Neuronal stem cell (in vitro differentiated cells): ENCODE measurements at regions not wholly inside any gene's neighbourhood (a gene's known extent, or its start where the extent isn't known, plus 50 kb on each side); places are given as distances from the start of the nearest gene placed in this dataset.

Source experiments
- DNase-seq: peaks from one replicate; pipeline ENCODE4 v3.0.0-alpha.2; 2013; ENCODE audit warnings: low spot score
- H2AFZ ChIP-seq: one replicate; pipeline ENCODE4 v1.6.1; 2013; ENCODE audit warnings: mild to moderate bottlenecking, low read length, inconsistent platforms
- H2AK5ac ChIP-seq: 2 replicates; pipeline ENCODE4 v1.6.1; 2013; ENCODE audit warnings: low read depth, mild to moderate bottlenecking, inconsistent platforms, low read length, moderate library complexity, mixed read lengths
- H2BK120ac ChIP-seq: 2 replicates; pipeline ENCODE4 v1.6.1; 2013; ENCODE audit warnings: low read depth, mild to moderate bottlenecking, inconsistent platforms, low read length, moderate library complexity, mixed read lengths
- H2BK12ac ChIP-seq: one replicate; pipeline ENCODE4 v1.6.1; 2013; ENCODE audit warnings: low read length, inconsistent platforms
- H2BK15ac ChIP-seq: 2 replicates; pipeline ENCODE4 v1.6.1; 2013; ENCODE audit warnings: mild to moderate bottlenecking, low read length, inconsistent platforms, mixed read lengths
- H2BK5ac ChIP-seq: one replicate; pipeline ENCODE4 v1.6.1; 2013; ENCODE audit warnings: inconsistent platforms, mild to moderate bottlenecking, low read length, moderate library complexity
- H3K14ac ChIP-seq: one replicate; pipeline ENCODE4 v1.6.1; 2013; ENCODE audit warnings: low read length, inconsistent platforms
- H3K18ac ChIP-seq: 2 replicates; pipeline ENCODE4 v1.6.1; 2013; ENCODE audit warnings: low read length, inconsistent platforms
- H3K23ac ChIP-seq: 2 replicates; pipeline ENCODE4 v1.6.1; 2013; ENCODE audit warnings: low read depth, mild to moderate bottlenecking, mixed read lengths, low read length, inconsistent platforms; ENCODE audit not compliant: poor library complexity
- H3K27ac ChIP-seq: replicated peaks from 3 replicates; pipeline ENCODE4 v1.5.1; 2013; ENCODE audit warnings: low read length, inconsistent platforms
- H3K27me3 ChIP-seq, 3 experiments: 2 replicates each; pipeline ENCODE4 v1.6.1; 2013; ENCODE audit warnings: low read length in 3 of 3, mild to moderate bottlenecking in 2 of 3, inconsistent platforms in 1 of 3, low read depth in 1 of 3, mixed read lengths in 1 of 3, moderate library complexity in 1 of 3; ENCODE audit not compliant: control insufficient read depth in 3 of 3, insufficient read depth in 3 of 3
- H3K36me3 ChIP-seq, 2 donors: replicated peaks in 1 of 2; 2 replicates each; pipeline ENCODE4 v1.6.1; 2013; ENCODE audit warnings: low read length in 2 of 2; ENCODE audit not compliant: control insufficient read depth in 2 of 2, insufficient read depth in 2 of 2
- H3K4ac ChIP-seq: 2 replicates; pipeline ENCODE4 v1.6.1; 2013; ENCODE audit warnings: inconsistent platforms, mild to moderate bottlenecking, low read length, moderate library complexity
- H3K4me1 ChIP-seq, 2 donors: 1 replicate in 1 of 2; 2 replicates in 1 of 2; pipeline ENCODE4 v1.6.1; 2013; ENCODE audit warnings: low read length in 2 of 2, low read depth in 1 of 2; ENCODE audit not compliant: control insufficient read depth in 2 of 2, insufficient read depth in 1 of 2
- H3K4me2 ChIP-seq: one replicate; pipeline ENCODE4 v1.6.1; 2013; ENCODE audit warnings: mild to moderate bottlenecking, low read length, inconsistent platforms; ENCODE audit not compliant: insufficient read depth, poor library complexity, severe bottlenecking
- H3K4me3 ChIP-seq, 2 donors: 2 replicates each; pipeline ENCODE4 v1.5.1; 2013; ENCODE audit warnings: low read length in 2 of 2, mild to moderate bottlenecking in 2 of 2, inconsistent platforms in 1 of 2, moderate library complexity in 1 of 2
- H3K79me1 ChIP-seq: one replicate; pipeline ENCODE4 v1.6.1; 2013; ENCODE audit warnings: low read depth, mild to moderate bottlenecking, inconsistent platforms, low read length, moderate library complexity
- H3K9ac ChIP-seq: one replicate; pipeline ENCODE4 v1.6.1; 2013; ENCODE audit warnings: mild to moderate bottlenecking, low read depth, low read length, inconsistent platforms; ENCODE audit not compliant: poor library complexity
- H3K9me3 ChIP-seq, 2 donors: replicated peaks in 1 of 2; 2 replicates each; pipeline versions ENCODE3 to v1.6.1; 2013; ENCODE audit warnings: low read length in 2 of 2, mild to moderate bottlenecking in 2 of 2, inconsistent platforms in 1 of 2, low read depth in 1 of 2, mixed read lengths in 1 of 2, moderate library complexity in 1 of 2; ENCODE audit not compliant: control insufficient read depth in 2 of 2, insufficient read depth in 1 of 2
- H4K8ac ChIP-seq: one replicate; pipeline ENCODE4 v1.6.1; 2013; ENCODE audit warnings: low read depth, mild to moderate bottlenecking, inconsistent platforms, low read length, moderate library complexity
- H4K91ac ChIP-seq: one replicate; pipeline ENCODE4 v1.6.1; 2013; ENCODE audit warnings: low read length, low read depth, mild to moderate bottlenecking, inconsistent platforms; ENCODE audit not compliant: poor library complexity
- WGBS, 2 donors: extraction: QIAGEN DNeasy Blood & Tissue Kit; methylation state at CpG; one replicate each; pipeline ENCODE4 v1.1.7; 2013; ENCODE audit warnings: missing lambda C conversion rate in 2 of 2, mixed read lengths in 1 of 2; ENCODE audit not compliant: insufficient read length in 2 of 2, insufficient replicate concordance in 1 of 2; ENCODE audit errors: extremely low coverage in 2 of 2; 5-methylcytosine and 5-hydroxymethylcytosine counted together

DNA sequence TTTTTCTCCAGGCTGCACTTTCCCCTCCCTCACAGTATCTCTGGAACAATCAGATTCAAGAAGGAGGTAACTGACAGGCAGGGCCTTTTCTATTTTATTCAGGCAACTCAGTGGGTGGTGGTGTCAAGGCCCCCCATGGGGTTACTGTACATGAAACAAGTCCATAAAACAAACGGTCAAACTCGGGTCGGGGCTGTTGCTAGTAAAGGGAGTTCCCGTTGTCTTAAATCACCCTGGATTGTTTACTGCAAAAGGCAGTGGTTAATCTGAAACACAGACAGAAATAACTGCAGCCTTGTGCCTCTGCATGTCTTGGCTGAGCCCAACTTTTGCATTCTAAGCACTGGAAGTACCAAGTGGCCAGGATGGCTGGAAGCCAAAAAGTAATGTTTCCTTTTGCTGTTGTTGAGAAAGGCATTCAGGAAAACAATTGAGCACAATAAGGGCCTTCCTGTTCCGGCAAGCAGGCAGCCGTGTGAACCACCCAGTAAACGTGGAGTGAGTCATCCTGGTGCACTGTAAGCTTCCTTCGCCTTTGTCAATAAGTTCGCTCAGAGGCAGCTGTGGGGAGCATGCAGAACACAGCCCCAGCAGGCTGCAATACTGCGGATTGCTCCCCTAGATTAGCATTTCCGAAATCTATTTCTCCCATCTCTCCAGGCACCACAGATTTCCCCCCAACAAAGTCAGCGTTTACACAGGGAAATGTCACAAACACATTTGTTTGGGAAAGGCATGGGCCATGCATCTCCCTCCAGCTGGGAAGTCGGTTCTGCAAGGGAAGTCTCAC, 149.6 kb downstream of the IRS1 start:
- Histone ChIP-seq H3K4me1 (peaks cover 5 to 14% of the 10 kb centered on the region in 2 donors), H3K9me3 (peaks cover 5 to 20% of the 10 kb centered on the region in 2 donors), H3K27me3 (no peaks in the 10 kb centered on the region), H3K27ac (peak overlapping the region; percentile 11), H3K4me2 (no peak overlapping the region), H3K4me3 (peak overlapping the region in 1 of 2 donors; percentile 24), H3K14ac (no peak overlapping the region), H2AK5ac (no peak overlapping the region), H2AFZ (peak overlapping the region; percentile 79), H3K18ac (no peak overlapping the region), H2BK15ac (no peak overlapping the region), H2BK120ac (no peak overlapping the region), H4K91ac (no peak overlapping the region), H2BK12ac (no peak overlapping the region), H3K9ac (no peak overlapping the region), H3K36me3 (no peaks in the 10 kb centered on the region), H4K8ac (no peak overlapping the region), H2BK5ac (no peak overlapping the region), H3K23ac (no peak overlapping the region), H3K4ac (no peak overlapping the region), H3K79me1 (no peaks in the 10 kb centered on the region)
- DNase-seq: peak; percentile 15
- WGBS, 2 donors: no CpG with 5 or more reads among the region's 13 CpGs

DNA sequence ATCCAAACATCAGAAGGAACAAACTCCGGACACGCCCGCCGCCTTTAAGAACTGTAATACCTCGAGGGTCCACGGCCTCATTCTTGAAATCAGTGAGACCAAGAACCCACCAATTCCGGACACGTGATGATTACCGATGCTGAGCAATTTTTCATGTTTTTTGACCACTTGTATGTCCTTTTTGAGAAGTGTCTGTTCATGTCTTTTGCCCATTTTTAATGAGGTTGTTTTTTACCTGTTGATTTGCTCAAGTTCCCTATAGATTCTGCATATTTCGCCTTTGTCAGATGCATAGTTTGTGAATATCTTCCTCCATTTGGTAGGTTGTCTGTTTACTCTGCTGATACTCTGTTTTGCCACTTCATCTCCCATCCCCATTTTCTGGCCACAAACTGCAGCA, 150.4 kb downstream of the IRS1 start:
- Histone ChIP-seq H4K8ac (no peak overlapping the region), H3K9me3 (peaks cover 5 to 20% of the 10 kb centered on the region in 2 donors), H2BK5ac (no peak overlapping the region), H3K4me3 (no peak overlapping the region), H3K9ac (no peak overlapping the region), H3K4me1 (peaks cover 8 to 18% of the 10 kb centered on the region in 2 donors), H3K4me2 (no peak overlapping the region), H2AFZ (peak overlapping the region; percentile 79), H3K79me1 (no peaks in the 10 kb centered on the region), H2BK15ac (no peak overlapping the region), H3K18ac (no peak overlapping the region), H3K27me3 (no peaks in the 10 kb centered on the region), H2BK120ac (no peak overlapping the region), H3K27ac (no peak overlapping the region), H2AK5ac (no peak overlapping the region), H3K4ac (no peak overlapping the region), H3K36me3 (no peaks in the 10 kb centered on the region), H4K91ac (no peak overlapping the region), H3K23ac (no peak overlapping the region), H3K14ac (no peak overlapping the region), H2BK12ac (no peak overlapping the region)
- WGBS, 2 donors: no CpG with 5 or more reads among the region's 10 CpGs
- DNase-seq: no peak

DNA sequence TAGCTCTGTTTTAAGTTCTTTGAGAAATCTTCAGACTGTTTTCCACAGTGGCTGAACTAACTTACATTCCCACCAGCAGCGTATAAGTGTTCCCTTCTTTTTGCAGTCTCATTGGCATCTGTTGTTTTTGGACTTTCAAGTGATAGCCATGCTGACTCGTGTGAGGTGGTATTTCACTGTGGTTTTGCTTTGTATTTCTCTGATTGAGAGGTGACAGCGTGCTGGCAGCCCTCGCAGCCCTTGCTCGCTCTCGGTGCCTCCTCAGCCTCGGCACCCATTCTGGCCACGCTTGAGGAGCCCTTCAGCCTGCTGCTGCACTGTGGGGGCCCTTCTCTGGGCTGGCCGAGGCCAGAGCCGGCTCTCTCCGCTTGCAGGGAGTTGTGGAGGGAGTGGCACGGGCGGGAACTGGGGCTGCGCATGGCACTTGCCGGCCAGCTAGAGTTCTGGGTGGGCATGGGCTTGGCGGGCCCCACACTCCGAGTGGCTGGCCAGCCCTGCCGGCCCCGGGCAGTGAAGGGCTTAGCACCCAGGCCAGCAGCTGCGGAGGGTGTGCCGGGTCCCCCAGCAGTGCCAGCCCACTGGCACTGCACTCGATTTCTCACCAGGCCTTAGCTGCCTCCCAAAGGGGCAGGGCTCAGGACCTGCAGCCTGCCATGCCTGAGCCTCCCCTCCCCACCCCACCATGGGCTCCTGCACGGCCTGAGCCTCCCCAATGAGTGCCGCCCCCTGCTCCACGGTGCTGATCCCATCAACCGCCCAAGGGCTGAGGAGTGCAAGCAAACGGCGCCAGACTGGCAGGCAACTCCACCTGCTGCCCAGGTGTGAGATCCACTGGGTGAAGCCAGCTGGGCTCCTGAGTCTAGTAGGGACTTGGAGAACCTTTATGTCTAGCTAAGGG, 151.8 kb downstream of the IRS1 start:
- H3K36me3 ChIP-seq: no peaks in the 10 kb centered on the region
- no peak overlapping the region for H2BK5ac ChIP-seq
- WGBS, 2 donors: no CpG with 5 or more reads among the region's 28 CpGs
- peaks cover 12 to 28% of the 10 kb centered on the region in 2 donors for H3K4me1 ChIP-seq
- H2AFZ ChIP-seq: no peak overlapping the region
- H3K9me3 ChIP-seq: peaks cover 5 to 20% of the 10 kb centered on the region in 2 donors
- H3K4me2 ChIP-seq: no peak overlapping the region
- H3K18ac ChIP-seq: no peak overlapping the region
- no peak overlapping the region for H3K27ac ChIP-seq
- H3K4ac ChIP-seq: no peak overlapping the region
- H3K23ac ChIP-seq: no peak overlapping the region
- no peak overlapping the region for H2BK12ac ChIP-seq
- no peak overlapping the region for H2BK120ac ChIP-seq
- no peak overlapping the region for H3K14ac ChIP-seq
- H3K27me3 ChIP-seq: no peaks in the 10 kb centered on the region
- DNase-seq: no peak
- no peak overlapping the region for H3K9ac ChIP-seq
- no peaks in the 10 kb centered on the region for H3K79me1 ChIP-seq
- H2AK5ac ChIP-seq: no peak overlapping the region
- H2BK15ac ChIP-seq: no peak overlapping the region
- H3K4me3 ChIP-seq: no peak overlapping the region
- no peak overlapping the region for H4K8ac ChIP-seq
- H4K91ac ChIP-seq: no peak overlapping the region

DNA sequence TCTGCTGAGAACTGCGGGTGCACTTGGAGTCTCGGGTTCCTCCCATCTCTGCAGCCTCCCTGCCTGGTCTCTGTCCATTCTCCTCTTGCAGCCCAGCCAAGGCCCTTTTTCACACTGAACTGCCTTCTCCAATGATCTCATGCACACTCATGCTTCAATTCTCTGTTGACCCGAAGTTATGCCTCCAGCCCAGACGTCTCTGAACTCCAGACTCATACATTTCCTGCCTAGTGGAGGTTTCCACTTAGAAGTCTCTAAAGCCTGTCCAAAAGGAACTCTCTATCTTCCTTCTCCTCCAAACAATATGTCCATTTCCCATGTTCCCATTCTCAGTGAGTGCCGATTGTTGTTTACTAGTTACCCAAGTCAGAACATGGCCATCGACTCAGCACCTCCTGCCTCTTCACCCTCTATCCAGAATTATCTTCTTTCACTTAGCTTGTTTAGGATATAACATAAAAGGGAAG, 155.2 kb downstream of the IRS1 start:
- Histone ChIP-seq H3K9me3 (peaks cover 5 to 29% of the 10 kb centered on the region in 2 donors), H3K18ac (no peak overlapping the region), H3K9ac (no peak overlapping the region), H3K79me1 (no peaks in the 10 kb centered on the region), H4K91ac (no peak overlapping the region), H3K4ac (no peak overlapping the region), H3K4me1 (peaks cover 7 to 15% of the 10 kb centered on the region in 2 donors), H3K27ac (no peak overlapping the region), H2BK120ac (no peak overlapping the region), H3K36me3 (no peaks in the 10 kb centered on the region), H3K23ac (no peak overlapping the region), H3K4me2 (no peak overlapping the region), H3K14ac (no peak overlapping the region), H3K27me3 (no peaks in the 10 kb centered on the region), H3K4me3 (no peak overlapping the region), H2AFZ (peak overlapping the region; percentile 64), H2BK5ac (no peak overlapping the region), H2BK15ac (no peak overlapping the region), H2AK5ac (no peak overlapping the region), H4K8ac (no peak overlapping the region), H2BK12ac (no peak overlapping the region)
- DNase-seq: no peak
- WGBS, 2 donors: no CpG with 5 or more reads among the region's 6 CpGs
